ENCODE measurements at regions not wholly inside any gene's neighbourhood (a gene's known extent, or its start where the extent isn't known, plus 50 kb on each side); places are given as distances from the start of the nearest gene placed in this dataset.
"Not testable (repeated sequence)": the region's sequence is repeated elsewhere in the genome, so short reads cannot be mapped to it uniquely, and the experiment has no call there.

DNA sequence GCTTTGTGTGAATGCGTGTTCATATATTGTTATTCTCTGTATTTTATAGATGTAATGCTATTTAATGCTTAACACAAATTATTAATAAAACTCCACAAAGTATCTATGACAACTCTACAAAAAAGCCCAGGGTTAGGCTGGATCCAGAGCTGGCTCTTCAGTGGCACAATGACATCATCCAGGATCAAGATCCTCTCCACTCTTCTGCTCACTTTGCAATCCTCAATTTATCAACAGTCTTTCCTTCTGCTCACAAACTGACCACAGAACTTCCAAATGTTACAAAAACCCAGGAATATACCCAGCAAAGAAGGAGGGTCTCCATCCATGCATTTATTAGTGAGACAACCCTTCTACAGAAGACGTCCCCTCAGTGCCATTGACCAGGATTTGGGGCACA lies 132.3 kb downstream of the HNRNPD start:
- DNase-seq: no peak
- ChIA-PET POLR2A (no interaction called here), CTCF (no interaction called here)
- Mint-ChIP-seq H3K27ac (no peak overlapping the region), H3K4me1 (no peaks in the 10 kb centered on the region), H3K9me3 (ENCODE audit: insufficient read depth) (no peaks in the 10 kb centered on the region), H3K4me3 (no peak overlapping the region), H3K27me3 (peaks cover 10% of the 10 kb centered on the region)
- Histone ChIP-seq H3K4me1 (ENCODE audit: control insufficient read depth in 2 of 2, insufficient read depth in 2 of 2, low read length in 2 of 2) (no peaks in the 10 kb centered on the region), H3K4me3 (ENCODE audit: control extremely low read depth in 1 of 5, extremely low read depth in 1 of 5, insufficient read depth in 1 of 5, low read depth in 2 of 5, low read length in 4 of 5) (no peak overlapping the region), H3K4me2 (replicated peaks; ENCODE audit: low read depth, low read length, poor library complexity, severe bottlenecking) (no peak overlapping the region), H3K9ac (ENCODE audit: low read length) (no peak overlapping the region), H3K9me3 (ENCODE audit: control extremely low read depth in 1 of 3, control insufficient read depth in 2 of 3, insufficient read depth in 1 of 3, low read length in 2 of 3) (no peaks in the 10 kb centered on the region), H4K20me1 (ENCODE audit: control insufficient read depth, insufficient read depth, low read length, poor library complexity, severe bottlenecking) (no peaks in the 10 kb centered on the region), H3K79me2 (ENCODE audit: control insufficient read depth, insufficient read depth, low read length) (no peaks in the 10 kb centered on the region), H3K36me3 (replicated peaks in 1 of 2; ENCODE audit: control extremely low read depth in 1 of 2, control insufficient read depth in 1 of 2, extremely low read depth in 1 of 2, insufficient read depth in 2 of 2, low read length in 1 of 2) (no peaks in the 10 kb centered on the region), H2AFZ (ENCODE audit: insufficient read depth, low read depth, low read length, poor library complexity, severe bottlenecking) (no peak overlapping the region), H3K27ac (ENCODE audit: low read length in 2 of 2) (no peak overlapping the region), H3K27me3 (replicated peaks in 1 of 4; ENCODE audit: control extremely low read depth in 1 of 4, control insufficient read depth in 3 of 4, insufficient read depth in 4 of 4, low read length in 3 of 4) (no peaks in the 10 kb centered on the region)
- TF ChIP-seq EZH2 (IDR thresholded peaks at IDR 0.05; ENCODE audit: borderline replicate concordance, insufficient read depth, low read depth, low read length, poor library complexity, severe bottlenecking): no peak
- TF ChIP-seq, protein P1, sequence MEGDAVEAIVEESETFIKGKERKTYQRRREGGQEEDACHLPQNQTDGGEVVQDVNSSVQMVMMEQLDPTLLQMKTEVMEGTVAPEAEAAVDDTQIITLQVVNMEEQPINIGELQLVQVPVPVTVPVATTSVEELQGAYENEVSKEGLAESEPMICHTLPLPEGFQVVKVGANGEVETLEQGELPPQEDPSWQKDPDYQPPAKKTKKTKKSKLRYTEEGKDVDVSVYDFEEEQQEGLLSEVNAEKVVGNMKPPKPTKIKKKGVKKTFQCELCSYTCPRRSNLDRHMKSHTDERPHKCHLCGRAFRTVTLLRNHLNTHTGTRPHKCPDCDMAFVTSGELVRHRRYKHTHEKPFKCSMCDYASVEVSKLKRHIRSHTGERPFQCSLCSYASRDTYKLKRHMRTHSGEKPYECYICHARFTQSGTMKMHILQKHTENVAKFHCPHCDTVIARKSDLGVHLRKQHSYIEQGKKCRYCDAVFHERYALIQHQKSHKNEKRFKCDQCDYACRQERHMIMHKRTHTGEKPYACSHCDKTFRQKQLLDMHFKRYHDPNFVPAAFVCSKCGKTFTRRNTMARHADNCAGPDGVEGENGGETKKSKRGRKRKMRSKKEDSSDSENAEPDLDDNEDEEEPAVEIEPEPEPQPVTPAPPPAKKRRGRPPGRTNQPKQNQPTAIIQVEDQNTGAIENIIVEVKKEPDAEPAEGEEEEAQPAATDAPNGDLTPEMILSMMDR (IDR thresholded peaks at IDR 0.05): no peak
- intact Hi-C loops (cut with micrococcal nuclease): no loop called here
- WGBS (ENCODE audit: insufficient coverage): 100% methylated on average over 1 of the region's 2 CpGs
- ATAC-seq (ENCODE audit: low read depth): no peak

- TF ChIP-seq EZH2 (IDR thresholded peaks at IDR 0.05; ENCODE audit: borderline replicate concordance, insufficient read depth, low read depth, low read length, poor library complexity, severe bottlenecking): no peak
- TF ChIP-seq, protein P1 (IDR thresholded peaks at IDR 0.05): no peak
- Histone ChIP-seq H3K27ac (ENCODE audit: low read length in 2 of 2) (no peak overlapping the region), H3K4me1 (ENCODE audit: control insufficient read depth in 2 of 2, insufficient read depth in 2 of 2, low read length in 2 of 2) (no peaks in the 10 kb centered on the region), H3K27me3 (replicated peaks in 1 of 4; ENCODE audit: control extremely low read depth in 1 of 4, control insufficient read depth in 3 of 4, insufficient read depth in 4 of 4, low read length in 3 of 4) (no peaks in the 10 kb centered on the region), H3K4me3 (ENCODE audit: control extremely low read depth in 1 of 5, extremely low read depth in 1 of 5, insufficient read depth in 1 of 5, low read depth in 2 of 5, low read length in 4 of 5) (no peak overlapping the region), H3K9me3 (ENCODE audit: control extremely low read depth in 1 of 3, control insufficient read depth in 2 of 3, insufficient read depth in 1 of 3, low read length in 2 of 3) (no peaks in the 10 kb centered on the region), H3K9ac (ENCODE audit: low read length) (no peak overlapping the region), H3K79me2 (ENCODE audit: control insufficient read depth, insufficient read depth, low read length) (no peaks in the 10 kb centered on the region), H2AFZ (ENCODE audit: insufficient read depth, low read depth, low read length, poor library complexity, severe bottlenecking) (no peak overlapping the region), H4K20me1 (ENCODE audit: control insufficient read depth, insufficient read depth, low read length, poor library complexity, severe bottlenecking) (no peaks in the 10 kb centered on the region), H3K4me2 (replicated peaks; ENCODE audit: low read depth, low read length, poor library complexity, severe bottlenecking) (no peak overlapping the region), H3K36me3 (replicated peaks in 1 of 2; ENCODE audit: control extremely low read depth in 1 of 2, control insufficient read depth in 1 of 2, extremely low read depth in 1 of 2, insufficient read depth in 2 of 2, low read length in 1 of 2) (no peaks in the 10 kb centered on the region)
- ATAC-seq (ENCODE audit: low read depth): no peak
- Mint-ChIP-seq H3K4me1 (no peaks in the 10 kb centered on the region), H3K27me3 (peaks cover 12% of the 10 kb centered on the region), H3K9me3 (ENCODE audit: insufficient read depth) (no peaks in the 10 kb centered on the region), H3K4me3 (no peak overlapping the region), H3K27ac (no peak overlapping the region)
- ChIA-PET CTCF (no interaction called here), POLR2A (no interaction called here)
- no peak for DNase-seq
- intact Hi-C loops (cut with micrococcal nuclease): no loop called here
- WGBS (ENCODE audit: insufficient coverage): 94% methylated on average over 6 of the region's 7 CpGs
Measured at GRCh38 chr4:82240410-82240809, 133.4 kb downstream of the HNRNPD start.

- ATAC-seq (ENCODE audit: low read depth); H3K27ac ChIP-seq (ENCODE audit: low read length in 2 of 2); H2AFZ ChIP-seq (ENCODE audit: insufficient read depth, low read depth, low read length, poor library complexity, severe bottlenecking); POLR2A ChIA-PET; H3K27ac Mint-ChIP-seq; intact Hi-C loops (cut with micrococcal nuclease); H4K20me1 ChIP-seq (ENCODE audit: control insufficient read depth, insufficient read depth, low read length, poor library complexity, severe bottlenecking); H3K9ac ChIP-seq (ENCODE audit: low read length); H3K4me1 Mint-ChIP-seq; H3K4me3 ChIP-seq (ENCODE audit: control extremely low read depth in 1 of 5, extremely low read depth in 1 of 5, insufficient read depth in 1 of 5, low read depth in 2 of 5, low read length in 4 of 5); H3K4me1 ChIP-seq (ENCODE audit: control insufficient read depth in 2 of 2, insufficient read depth in 2 of 2, low read length in 2 of 2); H3K36me3 ChIP-seq (replicated peaks in 1 of 2; ENCODE audit: control extremely low read depth in 1 of 2, control insufficient read depth in 1 of 2, extremely low read depth in 1 of 2, insufficient read depth in 2 of 2, low read length in 1 of 2); H3K9me3 ChIP-seq (ENCODE audit: control extremely low read depth in 1 of 3, control insufficient read depth in 2 of 3, insufficient read depth in 1 of 3, low read length in 2 of 3); H3K4me2 ChIP-seq (replicated peaks; ENCODE audit: low read depth, low read length, poor library complexity, severe bottlenecking); H3K27me3 ChIP-seq (replicated peaks in 1 of 4; ENCODE audit: control extremely low read depth in 1 of 4, control insufficient read depth in 3 of 4, insufficient read depth in 4 of 4, low read length in 3 of 4); H3K9me3 Mint-ChIP-seq (ENCODE audit: insufficient read depth); H3K79me2 ChIP-seq (ENCODE audit: control insufficient read depth, insufficient read depth, low read length); DNase-seq; H3K4me3 Mint-ChIP-seq: not testable (repeated sequence)
- no CpG with 5 or more reads among the region's 1 CpG for WGBS (ENCODE audit: insufficient coverage)
- CTCF ChIA-PET: interaction anchor here (0.6 kb wide), 1 partner anchor 830 kb away, joined by 3 read pairs; no protein-coding TSS in a partner anchor
- H3K27me3 Mint-ChIP-seq: peaks cover 12% of the 10 kb centered on the region
Measured at GRCh38 chr4:82237142-82237541, 136.6 kb downstream of the HNRNPD start.
